ENCODE measurements at regions not wholly inside any gene's neighbourhood (a gene's known extent, or its start where the extent isn't known, plus 50 kb on each side); places are given as distances from the start of the nearest gene placed in this dataset.

DNA sequence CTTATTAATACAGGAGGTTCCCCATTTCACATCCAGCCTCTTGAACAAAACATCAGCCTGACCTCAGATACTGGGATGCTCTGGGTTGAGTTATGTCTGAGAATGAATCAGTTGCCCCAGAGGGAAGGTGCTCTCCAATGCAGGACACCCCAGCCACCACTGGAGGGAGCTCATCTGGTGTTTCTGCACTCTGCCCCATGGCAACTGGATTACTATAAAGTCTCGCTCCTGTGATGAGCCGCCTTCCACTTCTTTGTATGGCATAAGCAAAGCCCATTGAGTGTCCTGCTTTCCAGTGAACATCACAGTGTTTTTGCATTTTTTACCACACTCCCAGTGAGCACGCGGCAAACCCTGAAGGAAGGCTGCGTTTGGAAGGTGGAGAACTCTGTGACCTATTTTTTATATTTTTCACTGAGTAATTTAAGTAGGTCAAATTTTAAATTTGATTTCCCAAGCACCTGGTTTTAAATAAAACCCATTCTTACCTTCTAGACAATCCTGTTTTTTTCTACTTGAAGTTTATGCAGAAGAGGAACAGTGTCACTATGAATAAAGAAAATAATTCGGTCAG lies 176.9 kb upstream of the WWC1 start:
- DNase-seq, result peak in 2 of 3 donors; percentile 2 to 19
- Mint-ChIP-seq H3K27ac (no peak overlapping the region), H3K36me3 (no peaks in the 10 kb centered on the region), H3K4me1 (no peaks in the 10 kb centered on the region), H3K4me3 (no peak overlapping the region), H3K27me3 (ENCODE audit: low read depth in 3 of 3) (peaks cover 2 to 5% (median 3%) of the 10 kb centered on the region in 3 donors), H3K9me3 (no peaks in the 10 kb centered on the region)

DNA sequence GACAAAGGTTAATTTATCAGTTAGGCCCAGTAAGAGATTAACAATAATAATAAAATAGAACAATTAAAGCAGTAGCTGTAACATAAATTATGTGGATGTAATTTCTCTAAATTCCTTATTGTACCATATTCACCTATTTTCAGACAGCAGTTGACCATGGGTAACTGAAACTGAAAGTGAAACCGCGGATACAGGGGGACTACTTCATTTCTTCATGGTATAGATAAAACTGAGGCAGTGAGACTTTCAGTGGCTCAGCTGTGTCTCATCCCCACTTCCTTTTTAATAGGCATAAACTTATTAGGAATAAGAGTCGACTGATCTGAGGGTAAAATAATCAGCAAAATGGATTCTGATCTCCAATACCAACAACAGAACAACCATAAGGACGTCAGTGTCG lies 174.0 kb upstream of the WWC1 start:
- Mint-ChIP-seq H3K27me3 (ENCODE audit: low read depth in 3 of 3) (peaks cover 0 to 5% (median 3%) of the 10 kb centered on the region in 3 donors), H3K36me3 (no peaks in the 10 kb centered on the region), H3K27ac (no peak overlapping the region), H3K4me1 (no peaks in the 10 kb centered on the region), H3K4me3 (no peak overlapping the region), H3K9me3 (peaks cover 0 to 2% (median 0%) of the 10 kb centered on the region in 6 donors)
- DNase-seq, result no peak

DNA sequence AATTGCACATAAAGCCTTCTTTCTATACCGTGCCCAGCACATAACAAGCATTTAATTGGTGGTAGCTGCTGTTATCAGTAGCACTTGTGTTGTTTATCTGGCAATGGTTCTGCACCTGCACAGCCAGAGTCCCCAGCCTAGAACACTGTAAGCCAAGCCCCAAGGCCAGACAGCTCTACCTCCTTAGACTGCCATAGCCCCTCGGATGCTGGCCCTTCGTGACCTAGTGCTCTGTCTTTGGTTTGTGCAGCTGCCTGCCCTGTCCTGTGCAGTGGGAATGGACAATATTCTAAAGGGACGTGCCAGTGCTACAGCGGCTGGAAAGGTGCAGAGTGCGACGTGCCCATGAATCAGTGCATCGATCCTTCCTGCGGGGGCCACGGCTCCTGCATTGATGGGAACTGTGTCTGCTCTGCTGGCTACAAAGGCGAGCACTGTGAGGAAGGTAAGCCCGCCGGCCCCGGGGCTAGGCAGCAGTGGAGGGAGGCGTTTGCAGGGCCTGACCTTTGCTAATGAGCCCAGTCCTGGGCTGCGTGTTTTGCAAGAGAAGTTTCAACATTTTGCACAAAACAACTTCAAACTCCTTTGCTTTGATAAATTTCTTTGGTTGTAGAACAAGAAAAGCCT lies 173.3 kb upstream of the WWC1 start:
- Mint-ChIP-seq H3K36me3 (no peaks in the 10 kb centered on the region), H3K4me1 (no peaks in the 10 kb centered on the region), H3K27me3 (ENCODE audit: low read depth in 3 of 3) (peaks cover 0 to 5% (median 3%) of the 10 kb centered on the region in 3 donors), H3K9me3 (peaks cover 0 to 2% (median 0%) of the 10 kb centered on the region in 6 donors), H3K4me3 (no peak overlapping the region), H3K27ac (no peak overlapping the region)
- no peak for DNase-seq

DNA sequence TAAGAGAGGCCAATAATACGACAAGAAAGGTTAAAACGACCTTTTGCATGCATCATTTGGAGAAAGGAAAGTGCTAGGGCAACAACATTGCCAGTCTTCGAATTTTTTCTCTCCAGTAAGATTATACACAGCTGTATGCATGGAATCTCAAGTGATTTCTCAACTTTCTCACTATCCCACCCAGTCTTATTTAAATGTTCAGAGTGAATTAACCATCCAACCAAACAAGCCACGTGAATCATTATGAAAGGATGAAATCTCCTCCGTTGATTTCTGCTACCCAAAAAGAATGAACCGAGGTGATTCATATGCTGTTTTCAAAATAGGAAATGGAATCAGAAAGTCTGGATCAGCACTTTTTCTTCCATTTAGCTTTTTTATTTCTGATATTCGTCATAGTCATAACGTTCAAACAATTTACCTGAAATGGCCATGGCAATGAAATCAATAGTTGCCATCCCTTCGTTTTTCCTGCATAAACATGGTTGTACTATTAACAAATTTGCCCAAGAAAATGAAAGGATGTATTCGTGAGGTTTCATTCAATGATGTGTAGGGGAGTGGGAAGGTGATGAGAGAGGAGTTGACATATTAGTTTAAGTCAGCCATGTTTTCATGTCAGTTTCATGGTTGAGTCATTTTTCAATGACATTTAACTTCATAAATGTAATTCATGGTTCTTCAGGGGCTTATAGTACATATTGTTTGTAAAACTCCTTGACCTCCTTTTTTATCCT lies 170.9 kb upstream of the WWC1 start:
- peaks cover 0 to 2% (median 0%) of the 10 kb centered on the region in 6 donors for H3K9me3 Mint-ChIP-seq
- no peaks in the 10 kb centered on the region for H3K36me3 Mint-ChIP-seq
- no peak overlapping the region for H3K27ac Mint-ChIP-seq
- no peak overlapping the region for H3K4me3 Mint-ChIP-seq
- no peaks in the 10 kb centered on the region for H3K4me1 Mint-ChIP-seq
- peaks cover 0 to 5% (median 3%) of the 10 kb centered on the region in 3 donors for H3K27me3 Mint-ChIP-seq (ENCODE audit: low read depth in 3 of 3)
- no peak for DNase-seq

DNA sequence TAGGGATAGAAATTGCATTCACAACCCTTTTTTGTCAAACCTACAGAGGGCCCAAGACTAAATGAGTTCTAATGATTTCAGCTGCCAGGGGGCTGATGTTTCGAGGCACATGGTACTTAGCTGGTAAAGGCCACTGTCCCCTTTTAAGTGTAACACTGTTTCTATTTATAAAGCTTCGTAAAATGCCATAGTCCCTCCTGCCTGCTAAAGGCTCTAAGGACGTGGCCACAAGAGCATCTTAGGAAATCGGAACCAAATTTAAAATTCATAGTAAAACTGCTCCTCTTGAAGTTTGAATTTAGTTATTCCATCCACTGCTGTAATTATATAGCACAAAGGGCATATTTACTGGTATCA lies 170.3 kb upstream of the WWC1 start:
- H3K27me3 Mint-ChIP-seq (ENCODE audit: low read depth in 3 of 3), result peaks cover 0 to 5% (median 3%) of the 10 kb centered on the region in 3 donors
- DNase-seq, result no peak
- H3K36me3 Mint-ChIP-seq, result no peaks in the 10 kb centered on the region
- no peak overlapping the region for H3K27ac Mint-ChIP-seq
- peaks cover 0 to 2% (median 0%) of the 10 kb centered on the region in 6 donors for H3K9me3 Mint-ChIP-seq
- H3K4me3 Mint-ChIP-seq, result no peak overlapping the region
- H3K4me1 Mint-ChIP-seq, result no peaks in the 10 kb centered on the region

DNA sequence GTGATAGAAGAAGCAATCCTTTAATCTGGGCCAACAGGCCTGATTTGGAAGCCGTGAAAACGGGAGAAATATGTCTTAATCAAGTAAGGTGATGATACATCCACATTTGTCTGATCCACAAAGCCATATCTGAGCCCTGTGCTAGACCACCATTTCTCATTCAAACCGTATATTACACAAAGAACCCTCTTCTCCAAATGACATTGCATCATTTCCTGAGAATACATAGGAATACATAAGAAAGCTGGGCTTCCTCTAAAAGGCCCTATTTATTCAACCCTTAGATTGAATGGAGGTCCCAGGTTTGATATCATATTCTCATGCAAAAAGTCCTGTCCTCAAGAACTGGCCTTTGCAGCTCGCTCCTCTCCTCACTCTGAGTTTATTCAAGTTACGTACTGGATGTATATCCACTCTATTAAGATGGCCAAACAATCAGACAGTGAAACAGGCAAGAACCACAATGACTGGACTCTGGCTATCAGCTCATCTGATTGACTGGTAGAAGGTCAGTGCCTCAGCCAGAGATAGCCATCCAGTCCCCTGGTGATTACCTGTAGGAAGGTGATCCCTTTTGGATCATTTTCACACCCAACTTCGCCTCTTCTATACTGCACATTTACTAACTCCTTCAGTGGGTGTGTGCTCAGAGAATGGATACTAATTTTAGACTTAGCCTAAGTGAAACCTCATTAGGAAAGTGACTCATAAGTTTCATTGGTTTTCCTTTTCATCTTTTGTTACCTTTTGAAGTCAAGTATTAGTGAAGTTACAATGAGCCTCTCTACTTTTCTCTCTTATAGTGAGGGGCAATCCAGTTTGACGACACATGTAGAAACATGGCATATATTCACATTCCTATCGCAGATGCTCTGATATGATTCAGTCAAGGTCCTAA lies 167.6 kb upstream of the WWC1 start:
- H3K27ac Mint-ChIP-seq, result no peak overlapping the region

DNA sequence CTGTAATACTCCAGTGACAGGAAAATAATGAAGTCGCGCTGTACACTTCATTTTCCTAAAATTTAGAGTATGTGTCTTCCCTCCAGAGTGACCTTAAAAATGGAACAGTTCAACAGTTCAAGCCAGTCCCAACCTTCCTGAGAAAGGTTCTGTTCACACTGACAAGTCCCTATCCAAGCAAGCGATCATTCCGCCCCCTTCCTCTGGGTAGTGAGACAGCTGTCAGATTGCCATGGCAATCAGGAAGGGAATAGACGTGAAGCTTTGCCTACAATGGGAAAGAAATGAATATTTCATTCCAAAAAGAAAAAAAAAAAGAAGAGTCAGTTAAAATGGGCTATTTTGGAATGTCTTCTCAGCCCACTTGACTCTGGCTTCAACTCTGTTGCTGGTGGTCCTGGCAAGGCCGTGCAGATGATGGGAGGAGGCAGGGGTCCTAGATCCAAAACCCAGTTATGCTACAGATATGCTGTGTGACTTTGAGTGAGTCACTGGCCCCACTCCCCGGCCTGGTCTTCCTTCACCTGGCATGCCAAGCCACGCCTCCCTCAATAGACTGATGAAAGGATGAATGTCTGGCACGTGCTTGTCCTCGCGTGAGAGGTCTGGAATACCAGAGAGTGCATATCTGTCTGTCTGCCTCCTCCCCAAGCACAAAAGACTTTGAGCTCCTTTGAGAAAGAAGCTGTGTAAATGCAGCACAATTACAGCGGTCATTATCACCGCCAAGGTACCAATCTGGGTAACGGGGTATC lies 165.8 kb upstream of the WWC1 start:
- DNase-seq, result no peak
- Mint-ChIP-seq H3K27me3 (ENCODE audit: low read depth in 3 of 3) (peaks cover 0 to 2% (median 0%) of the 10 kb centered on the region in 3 donors), H3K4me3 (no peak overlapping the region), H3K9me3 (peaks cover 0 to 2% (median 0%) of the 10 kb centered on the region in 6 donors), H3K4me1 (no peaks in the 10 kb centered on the region), H3K36me3 (no peaks in the 10 kb centered on the region), H3K27ac (no peak overlapping the region)

More for the DNA sequence above, 167.6 kb upstream of the WWC1 start:
- no peaks in the 10 kb centered on the region for H3K36me3 Mint-ChIP-seq
- peaks cover 0 to 3% (median 2%) of the 10 kb centered on the region in 3 donors for H3K27me3 Mint-ChIP-seq (ENCODE audit: low read depth in 3 of 3)
- H3K9me3 Mint-ChIP-seq, result peaks cover 0 to 2% (median 0%) of the 10 kb centered on the region in 6 donors
- no peak overlapping the region for H3K4me3 Mint-ChIP-seq
- no peaks in the 10 kb centered on the region for H3K4me1 Mint-ChIP-seq
- DNase-seq, result no peak

DNA sequence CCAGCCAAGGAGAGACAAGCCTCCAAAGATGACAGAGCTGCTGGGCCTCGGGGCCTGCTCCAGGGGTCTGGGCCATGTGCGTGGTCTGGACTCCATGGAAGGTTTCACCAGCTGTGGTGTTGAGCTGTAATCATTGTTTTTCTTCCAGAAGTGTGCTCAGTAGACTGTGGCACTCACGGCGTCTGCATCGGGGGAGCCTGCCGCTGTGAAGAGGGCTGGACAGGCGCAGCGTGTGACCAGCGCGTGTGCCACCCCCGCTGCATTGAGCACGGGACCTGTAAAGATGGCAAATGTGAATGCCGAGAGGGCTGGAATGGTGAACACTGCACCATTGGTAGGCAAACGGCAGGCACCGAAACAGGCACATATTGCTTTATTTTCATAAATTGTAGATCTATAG lies 164.8 kb upstream of the WWC1 start:
- H3K27ac Mint-ChIP-seq, result no peak overlapping the region
- H3K4me3 Mint-ChIP-seq, result no peak overlapping the region
- no peaks in the 10 kb centered on the region for H3K36me3 Mint-ChIP-seq
- no peaks in the 10 kb centered on the region for H3K9me3 Mint-ChIP-seq
- no peak for DNase-seq
- peaks cover 0 to 3% (median 0%) of the 10 kb centered on the region in 3 donors for H3K27me3 Mint-ChIP-seq (ENCODE audit: low read depth in 3 of 3)
- H3K4me1 Mint-ChIP-seq, result no peaks in the 10 kb centered on the region

DNA sequence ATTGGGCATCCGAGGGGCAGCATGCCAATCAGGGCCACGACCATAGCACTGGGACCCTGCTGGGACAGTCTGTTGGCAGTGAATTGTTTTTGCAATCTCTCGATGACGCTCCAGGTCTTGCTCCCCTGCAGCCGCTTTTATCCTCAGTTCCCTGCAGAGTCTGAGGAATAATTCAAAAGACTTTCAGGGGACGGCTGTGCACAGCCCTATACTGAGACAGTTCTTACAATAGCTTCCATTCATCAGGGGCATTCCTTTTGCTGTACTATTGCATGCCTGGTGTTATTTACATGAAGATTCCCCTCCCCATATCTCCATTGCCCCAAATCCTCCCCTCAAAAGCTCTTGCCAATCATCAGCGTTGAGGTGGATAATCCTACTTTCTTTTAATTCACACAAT lies 163.3 kb upstream of the WWC1 start:
- Mint-ChIP-seq H3K27me3 (ENCODE audit: low read depth in 3 of 3) (peaks cover 0 to 5% (median 3%) of the 10 kb centered on the region in 3 donors), H3K4me1 (no peaks in the 10 kb centered on the region), H3K27ac (no peak overlapping the region), H3K36me3 (no peaks in the 10 kb centered on the region), H3K9me3 (no peaks in the 10 kb centered on the region), H3K4me3 (no peak overlapping the region)
- DNase-seq, result no peak

DNA sequence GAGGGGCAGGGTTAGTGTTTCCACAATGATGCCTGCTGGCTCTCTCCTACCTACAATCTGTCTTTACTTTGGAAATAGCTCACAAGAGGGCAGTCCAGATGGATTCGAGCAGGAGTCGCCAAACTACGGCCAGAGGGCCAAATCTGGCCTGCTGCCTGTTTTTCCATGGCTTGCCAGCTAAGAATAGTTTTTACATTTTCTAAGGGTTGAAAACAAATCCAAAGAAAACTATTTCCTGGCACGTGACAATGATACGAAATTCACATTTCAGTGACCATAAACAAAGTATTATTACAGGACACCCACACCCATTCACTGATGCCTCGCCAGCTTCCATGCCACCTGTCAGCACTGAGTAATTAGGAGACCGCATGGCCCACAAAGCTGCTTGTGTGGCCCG lies 162.9 kb upstream of the WWC1 start:
- H3K9me3 Mint-ChIP-seq, result no peaks in the 10 kb centered on the region
- H3K27me3 Mint-ChIP-seq (ENCODE audit: low read depth in 3 of 3), result peaks cover 0 to 5% (median 3%) of the 10 kb centered on the region in 3 donors
- H3K36me3 Mint-ChIP-seq, result no peaks in the 10 kb centered on the region
- DNase-seq, result no peak
- H3K27ac Mint-ChIP-seq, result no peak overlapping the region
- H3K4me1 Mint-ChIP-seq, result no peaks in the 10 kb centered on the region
- no peak overlapping the region for H3K4me3 Mint-ChIP-seq

DNA sequence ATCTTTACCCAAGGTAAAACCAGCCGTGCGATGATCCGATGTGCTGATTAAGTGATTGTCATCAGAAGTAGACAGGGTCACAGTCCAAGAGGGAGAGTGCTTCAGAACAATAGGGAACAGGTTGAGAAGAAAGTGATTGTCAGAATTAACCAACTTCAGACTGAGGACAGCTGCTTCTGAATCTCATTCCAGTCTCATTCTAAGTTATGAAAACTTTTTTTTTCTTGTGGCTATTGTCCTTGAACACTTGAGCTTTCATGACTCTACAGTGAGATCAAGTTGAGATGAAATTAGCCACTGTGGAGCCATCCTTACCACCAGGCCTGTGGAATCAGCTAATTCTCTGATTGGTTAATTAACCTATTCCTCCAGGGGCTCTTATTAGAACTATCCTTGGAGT lies 159.9 kb upstream of the WWC1 start:
- Mint-ChIP-seq H3K36me3 (no peaks in the 10 kb centered on the region), H3K9me3 (no peaks in the 10 kb centered on the region), H3K27me3 (ENCODE audit: low read depth in 3 of 3) (peaks cover 0 to 5% (median 3%) of the 10 kb centered on the region in 3 donors), H3K4me3 (no peak overlapping the region), H3K4me1 (no peaks in the 10 kb centered on the region), H3K27ac (no peak overlapping the region)
- no peak for DNase-seq

DNA sequence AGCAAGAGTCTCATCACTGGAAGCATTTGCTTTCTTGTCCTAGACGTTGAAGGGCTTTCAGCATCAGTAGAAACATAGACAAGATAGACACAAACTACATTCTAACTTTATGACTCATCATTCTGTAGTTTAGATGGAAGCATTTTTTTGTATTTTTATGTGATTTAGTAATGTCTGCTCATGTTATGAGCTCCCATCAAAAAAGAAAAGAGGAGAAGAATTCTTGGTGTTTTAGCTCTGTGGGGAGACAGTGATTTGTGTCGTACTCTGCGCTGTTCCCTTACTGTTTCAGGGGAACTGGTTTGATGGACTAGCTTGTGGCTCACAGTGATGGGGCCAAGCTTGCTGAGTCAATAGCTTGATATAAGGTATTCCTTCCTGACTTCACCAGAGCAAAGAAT lies 159.2 kb upstream of the WWC1 start:
- Mint-ChIP-seq H3K36me3 (no peaks in the 10 kb centered on the region), H3K4me1 (no peaks in the 10 kb centered on the region), H3K27ac (no peak overlapping the region), H3K4me3 (no peak overlapping the region), H3K9me3 (no peaks in the 10 kb centered on the region), H3K27me3 (ENCODE audit: low read depth in 3 of 3) (peaks cover 0 to 5% (median 1%) of the 10 kb centered on the region in 3 donors)
- DNase-seq, result no peak

DNA sequence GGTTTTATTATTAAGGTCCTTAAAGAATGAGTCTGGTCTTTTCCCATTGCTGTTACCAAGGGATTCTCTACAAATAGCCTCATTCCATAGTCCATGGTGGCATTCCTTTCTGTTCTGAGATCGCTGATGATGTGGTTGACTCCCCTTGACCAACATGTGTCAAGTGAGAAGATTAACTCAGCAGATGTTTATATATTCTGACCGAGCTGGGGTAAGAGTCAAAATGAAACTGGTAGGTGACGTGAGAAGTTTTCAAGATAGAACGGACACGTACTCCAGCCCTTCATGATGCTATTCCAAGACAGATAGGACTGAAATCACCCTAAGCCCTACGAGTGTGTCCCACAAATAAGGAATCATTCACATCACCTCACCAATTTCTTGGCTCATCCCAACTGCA lies 155.5 kb upstream of the WWC1 start:
- Mint-ChIP-seq H3K4me1 (no peaks in the 10 kb centered on the region), H3K27me3 (ENCODE audit: low read depth in 3 of 3) (peaks cover 0 to 5% (median 1%) of the 10 kb centered on the region in 3 donors), H3K9me3 (no peaks in the 10 kb centered on the region), H3K36me3 (no peaks in the 10 kb centered on the region), H3K4me3 (no peak overlapping the region), H3K27ac (no peak overlapping the region)
- DNase-seq, result no peak
